GM12875 (cell line): ENCODE measurements at regions not wholly inside any gene's neighbourhood (a gene's known extent, or its start where the extent isn't known, plus 50 kb on each side); places are given as distances from the start of the nearest gene placed in this dataset.
"Not testable (repeated sequence)": the region's sequence is repeated elsewhere in the genome, so short reads cannot be mapped to it uniquely, and the experiment has no call there.

Experiments
- H3K4me3 ChIP-seq: one replicate; pipeline ENCODE4 v1.5.1; 2011; ENCODE audit warnings: low read depth, low read length, control low read depth
- CTCF ChIP-seq: IDR thresholded peaks from 2 replicates; pipeline ENCODE4 v1.5.1; 2011; ENCODE audit warnings: low read depth, mild to moderate bottlenecking, control low read depth, inconsistent platforms, low read length, moderate library complexity, borderline replicate concordance; ENCODE audit not compliant: insufficient read depth

- no peak overlapping the region for H3K4me3 ChIP-seq
- TF ChIP-seq CTCF, result no peak
Observed at GRCh38 chr7:32643194-32643593, 147.9 kb downstream of the AVL9 start.

- H3K4me3 ChIP-seq, result no peak overlapping the region
- TF ChIP-seq CTCF, result no peak
Observed at GRCh38 chr7:32639122-32639521, 143.8 kb downstream of the AVL9 start.

GRCh38 chr7:32638479-32639121 is 143.3 kb downstream of the AVL9 start:
- not testable (repeated sequence) for H3K4me3 ChIP-seq
